GM19438 (cell line): ENCODE measurements at regions not wholly inside any gene's neighbourhood (a gene's known extent, or its start where the extent isn't known, plus 50 kb on each side); places are given as distances from the start of the nearest gene placed in this dataset.
"Not testable (repeated sequence)": the region's sequence is repeated elsewhere in the genome, so short reads cannot be mapped to it uniquely, and the experiment has no call there.

Source experiments
- ATAC-seq: cut with Tn5 transposase; IDR thresholded peaks from one replicate; pipeline ENCODE4 v1.9.1; 2021; ENCODE audit warnings: low read depth; ENCODE audit not compliant: unreplicated experiment

DNA sequence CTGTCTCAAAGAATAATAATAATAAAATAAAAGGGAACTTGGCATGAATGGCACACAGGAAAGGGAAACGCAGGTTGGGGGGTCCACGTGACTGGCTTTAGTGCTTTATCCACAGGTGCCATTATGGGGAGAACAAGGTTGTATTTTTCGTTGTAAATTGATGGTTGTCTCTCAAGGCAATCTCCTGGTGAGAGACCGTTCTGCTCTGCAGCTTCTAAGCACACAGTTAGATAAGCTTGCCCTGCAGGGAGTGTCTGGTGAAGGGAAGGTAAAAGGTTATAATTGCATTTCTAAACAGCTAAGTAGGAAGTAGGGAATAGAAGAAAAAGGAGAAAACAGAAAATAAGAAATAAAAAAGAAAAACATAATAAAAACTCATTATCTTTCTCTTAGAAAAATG lies 69.1 kb upstream of the CPSF6 start:
- no peak for ATAC-seq

DNA sequence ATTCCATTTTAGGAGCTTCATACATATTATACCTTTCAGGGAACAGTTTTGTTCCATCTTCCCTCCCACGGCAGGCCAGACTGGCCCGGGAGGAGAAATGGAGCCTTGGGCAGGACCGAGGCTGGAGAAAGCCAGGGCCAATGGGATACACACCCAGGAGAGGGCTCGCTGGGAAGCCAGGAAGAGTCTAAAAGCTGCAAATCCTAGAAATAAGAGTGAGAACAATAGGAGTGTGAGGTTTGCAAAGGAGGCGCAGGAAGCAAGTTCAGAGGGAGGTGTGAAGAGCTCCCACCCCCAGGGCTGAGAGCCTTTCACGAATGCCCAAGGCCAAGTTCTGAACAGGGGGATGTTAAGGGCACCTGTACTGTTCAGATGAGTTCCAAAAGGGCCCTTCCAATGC lies 67.5 kb upstream of the CPSF6 start:
- no peak for ATAC-seq

DNA sequence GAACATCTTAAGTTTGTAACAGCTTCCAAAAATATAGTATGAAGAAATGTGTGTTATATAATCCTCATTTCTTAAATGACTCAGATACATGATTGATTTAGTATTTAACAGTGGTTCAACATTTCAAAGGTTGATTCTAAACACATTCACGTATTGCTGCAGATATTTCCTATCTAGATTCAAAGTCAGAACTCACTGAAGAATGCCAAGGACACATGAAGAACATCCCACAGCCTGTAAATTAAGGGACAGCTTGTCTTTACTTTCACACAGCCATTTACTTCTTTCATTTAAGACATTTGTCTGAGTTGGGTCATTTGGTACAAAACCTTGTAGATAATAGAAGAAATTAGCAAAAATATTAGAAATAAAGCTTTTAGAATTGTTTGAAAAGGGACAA lies 66.9 kb upstream of the CPSF6 start:
- ATAC-seq = no peak

DNA sequence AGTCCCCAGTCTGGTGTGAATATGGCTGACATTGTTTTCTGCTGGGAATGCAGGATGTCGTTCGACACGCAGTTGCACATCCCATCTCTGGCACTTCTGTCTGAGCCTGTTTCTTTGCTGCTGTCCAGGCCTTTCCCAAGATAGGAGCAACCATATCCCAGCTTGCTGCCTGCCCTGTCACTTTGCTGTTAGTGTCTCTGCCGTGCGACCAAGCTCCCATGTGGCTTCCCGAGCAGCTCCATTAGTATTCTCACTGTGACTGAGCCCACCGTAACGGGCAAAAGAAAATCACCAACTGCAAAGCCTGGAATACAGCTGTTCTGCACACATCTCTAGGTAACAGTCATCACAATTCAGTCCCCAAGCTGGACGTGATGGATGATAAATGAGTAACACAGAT lies 66.0 kb upstream of the CPSF6 start:
- no peak for ATAC-seq

DNA sequence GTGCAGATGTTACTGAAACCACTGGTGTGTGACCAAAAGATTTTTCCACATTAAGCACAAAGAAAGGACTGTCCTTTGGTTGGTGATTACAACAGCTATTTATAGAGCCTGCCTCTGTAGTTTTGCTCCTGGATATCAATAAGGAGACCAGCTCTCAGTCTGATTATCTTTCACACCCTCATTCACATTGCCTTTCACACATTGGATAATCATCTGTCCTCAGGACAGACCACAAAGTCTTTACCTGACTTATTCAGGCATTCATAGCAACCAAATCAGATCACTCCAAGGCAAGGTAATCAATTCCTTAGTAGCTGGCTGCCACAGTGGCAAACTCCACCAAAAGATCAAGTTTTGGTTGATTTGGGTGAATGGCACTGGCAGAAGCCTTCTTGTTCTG lies 59.6 kb upstream of the CPSF6 start:
- no peak for ATAC-seq

DNA sequence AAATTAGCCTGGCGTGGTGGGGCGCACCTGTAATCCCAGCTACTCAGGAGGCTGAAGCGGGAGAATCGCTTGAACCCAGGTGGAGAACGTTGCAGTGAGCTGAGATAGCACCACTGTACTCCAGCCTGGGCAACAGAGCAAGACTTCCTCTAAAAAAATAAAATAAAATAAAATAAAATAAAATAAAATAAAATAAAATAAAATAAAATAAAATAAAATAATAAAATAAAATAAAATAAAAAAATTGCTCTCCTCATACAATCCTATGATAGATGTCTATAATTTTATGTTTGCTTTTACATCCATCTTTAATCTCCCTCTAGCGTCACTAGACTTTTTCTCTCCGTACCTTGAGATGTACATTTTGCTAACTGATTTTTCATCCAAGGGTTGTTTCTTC lies 51.8 kb upstream of the CPSF6 start:
- ATAC-seq = not testable (repeated sequence)

DNA sequence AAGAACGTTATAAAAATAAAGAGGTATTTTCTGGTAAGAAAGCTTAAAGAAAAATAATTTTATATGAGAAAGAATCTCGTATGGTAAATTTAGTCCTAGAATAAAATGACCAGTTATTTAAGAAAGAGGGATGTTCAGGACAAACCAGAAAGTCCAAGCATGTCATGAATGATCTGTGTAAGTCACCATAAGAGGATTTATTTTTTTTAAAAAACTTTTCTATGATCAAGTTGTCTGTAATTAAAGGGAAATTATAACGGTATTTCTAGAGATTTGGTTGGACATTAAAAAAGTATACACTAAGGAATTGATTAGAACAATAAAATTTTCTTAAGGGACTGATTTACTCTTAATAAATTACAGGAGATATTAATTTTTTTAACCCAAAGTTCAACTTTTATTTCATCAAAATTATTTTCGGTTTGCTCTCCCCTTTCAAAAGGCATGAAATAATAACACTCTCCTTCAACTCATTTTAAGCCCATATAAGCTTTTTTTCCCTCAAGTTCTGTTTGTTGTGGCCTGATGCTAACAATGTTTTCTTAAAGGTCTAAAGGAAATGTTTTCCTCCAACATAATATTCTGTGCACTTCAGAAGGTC lies 49.9 kb upstream of the CPSF6 start:
- ATAC-seq = no peak
